ENCODE measurements at regions not wholly inside any gene's neighbourhood (a gene's known extent, or its start where the extent isn't known, plus 50 kb on each side); places are given as distances from the start of the nearest gene placed in this dataset.

GRCh38 chr10:52703451-52703850 is 69.1 kb downstream of the MBL2 start:
- TF ChIP-seq GATA2 (IDR thresholded peaks at IDR 0.05; ENCODE audit: low read depth, low read length) (no peak), GATA3 (IDR thresholded peaks at IDR 0.05; ENCODE audit: low read depth, low read length) (no peak)
